Neutrophil (primary cell): ENCODE measurements at regions not wholly inside any gene's neighbourhood (a gene's known extent, or its start where the extent isn't known, plus 50 kb on each side); places are given as distances from the start of the nearest gene placed in this dataset.

Source experiments
- H3K27ac ChIP-seq: fragments of 200-600 bp; sonication (generic); 2 replicates; pipeline ENCODE4 v1.5.1; 2016; ENCODE audit warnings: mild to moderate bottlenecking, moderate library complexity
- H3K27me3 ChIP-seq: fragments of 200-600 bp; sonication (generic); 2 replicates; pipeline ENCODE4 v1.6.0; 2016; ENCODE audit warnings: mild to moderate bottlenecking
- H3K36me3 ChIP-seq: fragments of 200-600 bp; sonication (generic); 2 replicates; pipeline ENCODE4 v1.5.1; 2017
- H3K4me1 ChIP-seq, 2 experiments: fragments of 200-600 bp in 1 of 2; sonication (generic) in 1 of 2; 1 replicate in 1 of 2; 2 replicates in 1 of 2; pipeline versions ENCODE4 v1.5.1 to v1.6.1; 2013 to 2016; ENCODE audit warnings: low read depth in 1 of 2, low read length in 1 of 2, mild to moderate bottlenecking in 1 of 2, moderate library complexity in 1 of 2; ENCODE audit not compliant: control insufficient read depth in 1 of 2, insufficient read depth in 1 of 2
- H3K4me3 ChIP-seq, 2 experiments: fragments of 200-600 bp in 1 of 2; sonication (generic) in 1 of 2; 1 replicate in 1 of 2; 2 replicates in 1 of 2; pipeline ENCODE4 v1.5.1; 2013 to 2016; ENCODE audit warnings: low read depth in 1 of 2, low read length in 1 of 2, mild to moderate bottlenecking in 1 of 2, moderate library complexity in 1 of 2
- H3K9me3 ChIP-seq: fragments of 200-600 bp; sonication (generic); 2 replicates; pipeline ENCODE4 v1.5.1; 2016
- CTCF ChIP-seq: fragments of 200-600 bp; sonication (generic); IDR thresholded peaks from 2 replicates; pipeline ENCODE4 v1.5.1; 2016; ENCODE audit warnings: antibody characterized with exemption

GRCh38 chr2:30037016-30037415 lies 109.8 kb upstream of the YPEL5 start:
- TF ChIP-seq CTCF, result no peak

GRCh38 chr2:30038419-30038818 lies 108.4 kb upstream of the YPEL5 start:
- Histone ChIP-seq H3K9me3 (no peaks in the 10 kb centered on the region), H3K36me3 (no peaks in the 10 kb centered on the region), H3K27me3 (peaks cover 8% of the 10 kb centered on the region), H3K27ac (no peak overlapping the region), H3K4me3 (no peak overlapping the region), H3K4me1 (no peaks in the 10 kb centered on the region)
- TF ChIP-seq CTCF, result no peak

More at GRCh38 chr2:30037016-30037415, 109.8 kb upstream of the YPEL5 start:
- Histone ChIP-seq H3K9me3 (no peaks in the 10 kb centered on the region), H3K4me3 (no peak overlapping the region), H3K36me3 (no peaks in the 10 kb centered on the region), H3K27me3 (peaks cover 3% of the 10 kb centered on the region), H3K27ac (no peak overlapping the region), H3K4me1 (no peaks in the 10 kb centered on the region)

GRCh38 chr2:30039101-30039500 lies 107.7 kb upstream of the YPEL5 start:
- Histone ChIP-seq H3K27me3 (peaks cover 13% of the 10 kb centered on the region), H3K36me3 (no peaks in the 10 kb centered on the region), H3K27ac (no peak overlapping the region), H3K9me3 (no peaks in the 10 kb centered on the region), H3K4me3 (no peak overlapping the region), H3K4me1 (no peaks in the 10 kb centered on the region)
- no peak for TF ChIP-seq CTCF

- TF ChIP-seq CTCF, result no peak
- Histone ChIP-seq H3K4me1 (no peaks in the 10 kb centered on the region), H3K27me3 (peaks cover 22% of the 10 kb centered on the region), H3K36me3 (no peaks in the 10 kb centered on the region), H3K9me3 (no peaks in the 10 kb centered on the region), H3K27ac (no peak overlapping the region), H3K4me3 (no peak overlapping the region)
Measured at GRCh38 chr2:30040147-30040546, 106.7 kb upstream of the YPEL5 start.

- no peak overlapping the region for H3K27ac ChIP-seq
- no peak overlapping the region for H3K4me3 ChIP-seq
- no peaks in the 10 kb centered on the region for H3K9me3 ChIP-seq
- TF ChIP-seq CTCF, result no peak
- peaks cover 35% of the 10 kb centered on the region for H3K27me3 ChIP-seq
- no peaks in the 10 kb centered on the region for H3K36me3 ChIP-seq
- no peaks in the 10 kb centered on the region for H3K4me1 ChIP-seq
Measured at GRCh38 chr2:30041884-30042283, 104.9 kb upstream of the YPEL5 start.

- no peaks in the 10 kb centered on the region for H3K9me3 ChIP-seq
- H3K36me3 ChIP-seq, result no peaks in the 10 kb centered on the region
- no peak for TF ChIP-seq CTCF
Measured at GRCh38 chr2:30046396-30046795, 100.4 kb upstream of the YPEL5 start.

More at GRCh38 chr2:30046396-30046795, 100.4 kb upstream of the YPEL5 start:
- no peak overlapping the region for H3K27ac ChIP-seq
- H3K4me3 ChIP-seq, result no peak overlapping the region
- no peaks in the 10 kb centered on the region for H3K4me1 ChIP-seq
- H3K27me3 ChIP-seq, result peaks cover 51% of the 10 kb centered on the region
